Keratinocyte (primary cell): ENCODE measurements at regions not wholly inside any gene's neighbourhood (a gene's known extent, or its start where the extent isn't known, plus 50 kb on each side); places are given as distances from the start of the nearest gene placed in this dataset.

ENCODE experiments used
- DNase-seq: peaks from one replicate; pipeline ENCODE4 v3.0.0-alpha.2; 2011; ENCODE audit warnings: low read depth, missing footprints, low spot score
- FAIRE-seq: peaks from 2 replicates; lab custom pipeline; 2011; peaks lifted over from hg19 to GRCh38; lab: Jason Lieb, UNC
- H2AFZ ChIP-seq: 2 replicates; pipeline ENCODE4 v1.6.0; 2012; ENCODE audit warnings: low read length, control low read depth, inconsistent platforms; ENCODE audit not compliant: control insufficient read depth
- H3K27ac ChIP-seq: 2 replicates; pipeline ENCODE4 v1.5.1; 2011; ENCODE audit warnings: low read length; ENCODE audit not compliant: control insufficient read depth, insufficient read depth
- H3K27me3 ChIP-seq: 3 replicates; pipeline ENCODE4 v1.6.0; 2011; ENCODE audit warnings: low read length; ENCODE audit not compliant: control insufficient read depth, insufficient read depth; ENCODE audit errors: extremely low read depth
- H3K36me3 ChIP-seq, 2 experiments: 2 replicates in 1 of 2; 3 replicates in 1 of 2; pipeline ENCODE4 v1.5.1; 2011; ENCODE audit warnings: low read length in 2 of 2, mild to moderate bottlenecking in 1 of 2; ENCODE audit not compliant: control insufficient read depth in 2 of 2, insufficient read depth in 2 of 2; ENCODE audit errors: extremely low read depth in 1 of 2
- H3K4me1 ChIP-seq: 3 replicates; pipeline ENCODE4 v1.5.1; 2011; ENCODE audit warnings: low read length; ENCODE audit not compliant: control insufficient read depth, insufficient read depth; ENCODE audit errors: extremely low read depth
- H3K4me2 ChIP-seq: 3 replicates; pipeline ENCODE4 v1.6.0; 2011; ENCODE audit warnings: low read depth, low read length; ENCODE audit not compliant: control insufficient read depth, insufficient read depth; ENCODE audit errors: extremely low read depth
- H3K4me3 ChIP-seq, 3 experiments: fragments of 200-600 bp in 1 of 3; sonication (generic) in 1 of 3; 2 replicates in 2 of 3; 3 replicates in 1 of 3; pipeline ENCODE4 v1.5.1; 2011 to 2016; ENCODE audit warnings: low read length in 3 of 3, mild to moderate bottlenecking in 3 of 3, control low read depth in 2 of 3, inconsistent platforms in 1 of 3, low read depth in 1 of 3, mixed read lengths in 1 of 3, mixed run types in 1 of 3, moderate library complexity in 1 of 3; ENCODE audit not compliant: control insufficient read depth in 2 of 3, insufficient read depth in 2 of 3; ENCODE audit errors: extremely low read depth in 1 of 3
- H3K79me2 ChIP-seq: 2 replicates; pipeline ENCODE4 v1.6.0; 2012; ENCODE audit warnings: low read length; ENCODE audit not compliant: control insufficient read depth, insufficient read depth
- H3K9ac ChIP-seq: 3 replicates; pipeline ENCODE4 v1.6.0; 2011; ENCODE audit warnings: low read length; ENCODE audit not compliant: control insufficient read depth, insufficient read depth; ENCODE audit errors: extremely low read depth
- H3K9me1 ChIP-seq: 3 replicates; pipeline ENCODE4 v1.6.0; 2011; ENCODE audit warnings: low read length; ENCODE audit not compliant: control insufficient read depth, insufficient read depth; ENCODE audit errors: extremely low read depth
- H3K9me3 ChIP-seq: 2 replicates; pipeline ENCODE4 v1.5.1; 2012; ENCODE audit warnings: low read depth, low read length; ENCODE audit not compliant: control insufficient read depth
- H4K20me1 ChIP-seq: 3 replicates; pipeline ENCODE4 v1.6.0; 2011; ENCODE audit warnings: low read length; ENCODE audit not compliant: control insufficient read depth, insufficient read depth; ENCODE audit errors: extremely low read depth
- EZH2 ChIP-seq: IDR thresholded peaks from one replicate; pipeline ENCODE4 v1.6.1; 2012; ENCODE audit warnings: inconsistent platforms, mild to moderate bottlenecking, low read length, moderate library complexity
- dilution Hi-C: fragments of 300-500 bp; cut with MboI; formaldehyde crosslinking; loops from one replicate; pipeline ENCODE4 v1.7.0; 2020; ENCODE audit warnings: low sequenced_read_pairs; ENCODE audit not compliant: extremely low pct_ligation_motif_present
- small RNA-seq, 3 experiments: library from RNA; depleted of rRNA; stranded (forward); fragments of <200 nt; gene quantifications; one replicate each; pipeline ENCODE3, GENCODE V24; 2012; ENCODE audit warnings: low read depth in 3 of 3, low replicate concordance in 1 of 3; ENCODE audit not compliant: insufficient read length in 3 of 3
- TF ChIP-seq, protein P1 (sequence below), 3 experiments: IDR thresholded peaks in 1 of 3; conservative IDR thresholded peaks in 1 of 3; optimal IDR thresholded peaks in 1 of 3; 2 replicates in 2 of 3; 3 replicates in 1 of 3; pipeline versions ENCODE3 to v1.5.1; 2011; ENCODE audit warnings: low read length in 3 of 3, mild to moderate bottlenecking in 3 of 3, moderate library complexity in 2 of 3, control low read depth in 1 of 3, inconsistent platforms in 1 of 3; ENCODE audit not compliant: insufficient read depth in 2 of 3; ENCODE audit errors: extremely low read depth in 1 of 3

DNA sequence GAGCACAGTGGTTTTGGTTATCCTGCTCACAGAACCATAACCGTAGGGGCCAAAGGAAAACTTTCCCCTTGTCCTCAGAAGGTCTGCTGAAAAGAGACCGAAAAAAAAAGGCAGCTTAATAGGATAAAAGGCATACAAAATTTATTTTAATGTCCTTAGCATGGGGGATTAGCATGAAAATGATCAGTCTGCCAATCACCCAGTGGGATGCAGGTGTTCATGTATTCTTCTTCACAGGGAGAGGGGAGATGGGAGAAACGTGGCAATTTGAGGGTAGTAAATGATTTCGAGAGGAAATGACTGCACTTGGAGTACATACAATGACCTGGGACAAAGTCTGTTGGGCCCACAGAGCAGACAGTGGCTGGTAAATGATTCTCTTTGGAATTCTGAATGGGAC is 194.0 kb downstream of the AJAP1 start:
- FAIRE-seq (no peak), DNase-seq (no peak)
- Histone ChIP-seq H3K36me3 (no peaks in the 10 kb centered on the region), H3K4me3 (no peak overlapping the region), H3K4me1 (no peaks in the 10 kb centered on the region), H3K27ac (no peak overlapping the region), H2AFZ (no peak overlapping the region), H3K4me2 (no peak overlapping the region), H4K20me1 (no peaks in the 10 kb centered on the region), H3K9me1 (no peaks in the 10 kb centered on the region), H3K27me3 (no peaks in the 10 kb centered on the region), H3K79me2 (no peaks in the 10 kb centered on the region), H3K9me3 (no peaks in the 10 kb centered on the region), H3K9ac (no peak overlapping the region)
- dilution Hi-C loops = no loop called here
- TF ChIP-seq, protein P1, sequence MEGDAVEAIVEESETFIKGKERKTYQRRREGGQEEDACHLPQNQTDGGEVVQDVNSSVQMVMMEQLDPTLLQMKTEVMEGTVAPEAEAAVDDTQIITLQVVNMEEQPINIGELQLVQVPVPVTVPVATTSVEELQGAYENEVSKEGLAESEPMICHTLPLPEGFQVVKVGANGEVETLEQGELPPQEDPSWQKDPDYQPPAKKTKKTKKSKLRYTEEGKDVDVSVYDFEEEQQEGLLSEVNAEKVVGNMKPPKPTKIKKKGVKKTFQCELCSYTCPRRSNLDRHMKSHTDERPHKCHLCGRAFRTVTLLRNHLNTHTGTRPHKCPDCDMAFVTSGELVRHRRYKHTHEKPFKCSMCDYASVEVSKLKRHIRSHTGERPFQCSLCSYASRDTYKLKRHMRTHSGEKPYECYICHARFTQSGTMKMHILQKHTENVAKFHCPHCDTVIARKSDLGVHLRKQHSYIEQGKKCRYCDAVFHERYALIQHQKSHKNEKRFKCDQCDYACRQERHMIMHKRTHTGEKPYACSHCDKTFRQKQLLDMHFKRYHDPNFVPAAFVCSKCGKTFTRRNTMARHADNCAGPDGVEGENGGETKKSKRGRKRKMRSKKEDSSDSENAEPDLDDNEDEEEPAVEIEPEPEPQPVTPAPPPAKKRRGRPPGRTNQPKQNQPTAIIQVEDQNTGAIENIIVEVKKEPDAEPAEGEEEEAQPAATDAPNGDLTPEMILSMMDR (optimal IDR thresholded peaks at IDR 0.05 in 1 of 3, IDR thresholded peaks at IDR 0.05 in 1 of 3, conservative IDR thresholded peaks at IDR 0.05 in 1 of 3; ENCODE audit: extremely low read depth in 1 of 3, insufficient read depth in 2 of 3, low read length in 3 of 3) = no peak
- no peak for TF ChIP-seq EZH2

DNA sequence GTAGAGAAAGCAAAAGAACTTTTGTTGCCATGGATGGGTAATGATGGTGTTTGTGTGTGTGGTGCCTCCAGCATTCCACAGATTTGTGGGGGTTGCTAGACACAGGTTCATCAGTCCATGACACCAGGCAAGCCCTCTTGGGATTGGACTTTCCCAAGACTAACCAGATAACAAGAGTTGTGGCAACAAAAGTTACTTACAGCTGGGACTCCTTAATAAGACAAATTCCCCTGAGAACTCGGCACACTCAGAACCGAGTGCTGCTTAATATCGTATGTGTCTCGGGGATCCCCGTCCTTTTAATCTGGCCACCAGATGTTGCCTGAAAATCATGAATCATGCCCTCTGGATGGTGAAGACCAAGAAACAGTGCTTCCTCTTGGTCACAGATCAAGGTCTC is 193.3 kb downstream of the AJAP1 start:
- Histone ChIP-seq H3K27ac (no peak overlapping the region), H3K36me3 (no peaks in the 10 kb centered on the region), H3K79me2 (no peaks in the 10 kb centered on the region), H2AFZ (no peak overlapping the region), H4K20me1 (no peaks in the 10 kb centered on the region), H3K4me2 (no peak overlapping the region), H3K4me3 (no peak overlapping the region), H3K9me3 (no peaks in the 10 kb centered on the region), H3K9ac (no peak overlapping the region), H3K27me3 (no peaks in the 10 kb centered on the region), H3K4me1 (no peaks in the 10 kb centered on the region), H3K9me1 (no peaks in the 10 kb centered on the region)
- dilution Hi-C loops = no loop called here
- DNase-seq (no peak), FAIRE-seq (no peak)
- TF ChIP-seq EZH2 = no peak
- TF ChIP-seq, protein P1 (optimal IDR thresholded peaks at IDR 0.05 in 1 of 3, IDR thresholded peaks at IDR 0.05 in 1 of 3, conservative IDR thresholded peaks at IDR 0.05 in 1 of 3; ENCODE audit: extremely low read depth in 1 of 3, insufficient read depth in 2 of 3, low read length in 3 of 3) = no peak

Small RNA genes lying in the stretch of these regions (small RNA-seq; reads per million reads assigned to genes)
- 0 reads per million in 3 experiments for gene MIR4417
